HEK293 (cell line): ENCODE measurements at regions not wholly inside any gene's neighbourhood (a gene's known extent, or its start where the extent isn't known, plus 50 kb on each side); places are given as distances from the start of the nearest gene placed in this dataset.
A peak's percentile ranks its signal among the peaks of the same experiment; 100 is the strongest.

Experiments
- CTCF ChIA-PET: fragments of 350-600 bp; formaldehyde crosslinking; extraction: SDS; loops from one replicate; lab custom pipeline; 2021; ENCODE audit warnings: antibody characterized with exemption; lab: Yijun Ruan, JAX
- POLR2A ChIA-PET: fragments of 300-600 bp; formaldehyde crosslinking; extraction: SDS; loops from one replicate; lab custom pipeline; 2020; ENCODE audit warnings: antibody characterized with exemption, inconsistent platforms; lab: Yijun Ruan, JAX
- H3K27ac ChIP-seq: fragments of 200-500 bp; sonication (Bioruptor generic); 2 replicates; pipeline ENCODE4 v1.5.1; 2014; ENCODE audit warnings: low read depth, low read length, control low read depth, inconsistent platforms; ENCODE audit errors: extremely low read depth
- H3K36me3 ChIP-seq, 2 experiments: fragments of 200-500 bp in 1 of 2; sonication (Bioruptor generic) in 1 of 2; 1 replicate in 1 of 2; 2 replicates in 1 of 2; pipeline ENCODE4 v1.5.1; 2014 to 2017; ENCODE audit warnings: inconsistent platforms in 2 of 2, low read length in 2 of 2; ENCODE audit not compliant: control insufficient read depth in 2 of 2, insufficient read depth in 1 of 2
- H3K4me1 ChIP-seq: fragments of 200-500 bp; sonication (Bioruptor generic); 2 replicates; pipeline ENCODE4 v1.5.1; 2014; ENCODE audit warnings: mild to moderate bottlenecking, low read length, inconsistent platforms; ENCODE audit not compliant: control insufficient read depth, insufficient read depth
- H3K4me3 ChIP-seq: 2 replicates; pipeline ENCODE4 v1.5.1; 2011; ENCODE audit warnings: low read depth, mild to moderate bottlenecking, control low read depth, low read length, moderate library complexity
- H3K9me3 ChIP-seq: fragments of 200-500 bp; sonication (Bioruptor generic); 2 replicates; pipeline ENCODE4 v1.5.1; 2014; ENCODE audit warnings: low read depth, low read length, inconsistent platforms; ENCODE audit not compliant: control insufficient read depth, insufficient read depth
- EGR2 ChIP-seq: fragments of 450-650 bp; formaldehyde crosslinking; IDR thresholded peaks from 2 replicates; pipeline ENCODE4 v1.5.1; 2016; ENCODE audit warnings: low read depth, missing biosample characterization, missing genetic modification characterization
- KLF1 ChIP-seq: fragments of 450-650 bp; formaldehyde crosslinking; IDR thresholded peaks from 2 replicates; pipeline ENCODE4 v1.5.1; 2016; ENCODE audit warnings: missing biosample characterization, missing genetic modification characterization
- KLF10 ChIP-seq: fragments of 450-650 bp; IDR thresholded peaks from 2 replicates; pipeline ENCODE4 v1.5.1; 2018; ENCODE audit warnings: missing biosample characterization, mild to moderate bottlenecking, missing genetic modification characterization
- KLF7 ChIP-seq: fragments of 450-650 bp; formaldehyde crosslinking; IDR thresholded peaks from 2 replicates; pipeline ENCODE4 v1.5.1; 2016; ENCODE audit warnings: missing biosample characterization, missing genetic modification characterization, borderline replicate concordance
- ZBTB48 ChIP-seq: fragments of 450-650 bp; formaldehyde crosslinking; IDR thresholded peaks from 2 replicates; pipeline ENCODE4 v1.5.1; 2016; ENCODE audit warnings: missing biosample characterization, missing genetic modification characterization
- ZFHX2 ChIP-seq: fragments of 450-650 bp; formaldehyde crosslinking; conservative IDR thresholded peaks from 2 replicates; pipeline ENCODE4 v1.5.1; 2016; ENCODE audit warnings: missing biosample characterization, missing genetic modification characterization
- ZNF23 ChIP-seq: fragments of 450-650 bp; formaldehyde crosslinking; IDR thresholded peaks from 2 replicates; pipeline ENCODE4 v1.5.1; 2016; ENCODE audit warnings: missing biosample characterization, missing genetic modification characterization, borderline replicate concordance
- ZNF248 ChIP-seq: fragments of 450-650 bp; formaldehyde crosslinking; IDR thresholded peaks from 2 replicates; pipeline ENCODE4 v1.5.1; 2017; ENCODE audit warnings: missing biosample characterization, missing genetic modification characterization
- ZNF292 ChIP-seq: fragments of 450-650 bp; formaldehyde crosslinking; IDR thresholded peaks from 2 replicates; pipeline ENCODE4 v1.5.1; 2016; ENCODE audit warnings: low read depth, missing biosample characterization, missing genetic modification characterization, borderline replicate concordance
- ZNF311 ChIP-seq: fragments of 450-650 bp; formaldehyde crosslinking; IDR thresholded peaks from 2 replicates; pipeline ENCODE4 v1.5.1; 2017; ENCODE audit warnings: missing biosample characterization, missing genetic modification characterization, borderline replicate concordance
- ZNF335 ChIP-seq: fragments of 450-650 bp; formaldehyde crosslinking; conservative IDR thresholded peaks from 2 replicates; pipeline ENCODE4 v1.5.1; 2016; ENCODE audit warnings: missing biosample characterization, missing genetic modification characterization
- ZNF416 ChIP-seq: fragments of 450-650 bp; formaldehyde crosslinking; IDR thresholded peaks from 2 replicates; pipeline ENCODE4 v1.5.1; 2016; ENCODE audit warnings: missing biosample characterization, missing genetic modification characterization
- ZNF48 ChIP-seq: fragments of 450-650 bp; formaldehyde crosslinking; IDR thresholded peaks from 2 replicates; pipeline ENCODE4 v1.5.1; 2016; ENCODE audit warnings: missing biosample characterization, missing genetic modification characterization
- ZNF555 ChIP-seq: fragments of 450-650 bp; formaldehyde crosslinking; conservative IDR thresholded peaks from 2 replicates; pipeline ENCODE4 v1.5.1; 2017; ENCODE audit warnings: missing biosample characterization, mild to moderate bottlenecking, missing genetic modification characterization, inconsistent platforms
- ZNF600 ChIP-seq: fragments of 450-650 bp; formaldehyde crosslinking; IDR thresholded peaks from 2 replicates; pipeline ENCODE4 v1.5.1; 2016; ENCODE audit warnings: missing biosample characterization, missing genetic modification characterization
- ZNF623 ChIP-seq: fragments of 450-650 bp; formaldehyde crosslinking; IDR thresholded peaks from 2 replicates; pipeline ENCODE4 v1.5.1; 2016; ENCODE audit warnings: missing biosample characterization, missing genetic modification characterization
- ZNF624 ChIP-seq: fragments of 450-650 bp; formaldehyde crosslinking; IDR thresholded peaks from 2 replicates; pipeline ENCODE4 v1.5.1; 2017; ENCODE audit warnings: missing biosample characterization, missing genetic modification characterization
- ZNF654 ChIP-seq: fragments of 450-650 bp; formaldehyde crosslinking; IDR thresholded peaks from 2 replicates; pipeline ENCODE4 v1.5.1; 2016; ENCODE audit warnings: low read depth, missing biosample characterization, missing genetic modification characterization
- ZNF660 ChIP-seq: fragments of 450-650 bp; IDR thresholded peaks from 2 replicates; pipeline ENCODE4 v1.5.1; 2018; ENCODE audit warnings: missing biosample characterization, mild to moderate bottlenecking, missing genetic modification characterization
- TF ChIP-seq, protein P1 (sequence below): fragments of 450-650 bp; formaldehyde crosslinking; IDR thresholded peaks from 2 replicates; pipeline ENCODE4 v1.5.1; 2016; ENCODE audit warnings: missing biosample characterization, missing genetic modification characterization
- TF ChIP-seq, protein P2 (sequence below): fragments of 450-650 bp; formaldehyde crosslinking; IDR thresholded peaks from 2 replicates; pipeline ENCODE4 v1.5.1; 2016; ENCODE audit warnings: missing biosample characterization, missing genetic modification characterization
- TF ChIP-seq, protein P3 (sequence below): fragments of 450-650 bp; formaldehyde crosslinking; IDR thresholded peaks from 2 replicates; pipeline ENCODE4 v1.5.1; 2016; ENCODE audit warnings: missing biosample characterization, missing genetic modification characterization
- TF ChIP-seq, protein P4 (sequence below): fragments of 450-650 bp; formaldehyde crosslinking; IDR thresholded peaks from 2 replicates; pipeline ENCODE4 v1.5.1; 2017; ENCODE audit warnings: missing biosample characterization, missing genetic modification characterization
- TF ChIP-seq, protein P5 (sequence below): fragments of 450-650 bp; formaldehyde crosslinking; IDR thresholded peaks from 2 replicates; pipeline ENCODE4 v1.5.1; 2016; ENCODE audit warnings: missing biosample characterization, missing genetic modification characterization

DNA sequence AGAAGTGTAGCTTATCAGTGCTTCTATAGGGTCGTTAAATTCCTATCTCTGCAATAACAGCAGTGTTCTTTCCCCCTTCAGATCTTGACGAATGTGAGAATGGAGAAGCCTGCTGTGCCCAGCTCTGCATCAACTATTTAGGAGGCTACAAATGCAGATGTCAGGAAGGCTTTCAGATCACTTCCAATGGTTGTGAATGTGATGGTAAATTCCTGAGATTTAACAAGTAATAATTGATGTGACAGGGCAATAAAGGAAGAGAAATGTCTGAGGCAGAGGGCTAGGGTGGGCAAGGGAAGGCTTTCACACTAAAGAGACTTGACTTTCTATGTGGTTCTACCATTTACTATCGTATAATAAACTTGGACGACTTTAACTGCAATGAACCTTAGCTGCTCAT is 711.7 kb upstream of the GOLIM4 start (continued):
- TF ChIP-seq ZNF660 = peak; percentile 71; the same call in 1 of the 2 replicates

DNA sequence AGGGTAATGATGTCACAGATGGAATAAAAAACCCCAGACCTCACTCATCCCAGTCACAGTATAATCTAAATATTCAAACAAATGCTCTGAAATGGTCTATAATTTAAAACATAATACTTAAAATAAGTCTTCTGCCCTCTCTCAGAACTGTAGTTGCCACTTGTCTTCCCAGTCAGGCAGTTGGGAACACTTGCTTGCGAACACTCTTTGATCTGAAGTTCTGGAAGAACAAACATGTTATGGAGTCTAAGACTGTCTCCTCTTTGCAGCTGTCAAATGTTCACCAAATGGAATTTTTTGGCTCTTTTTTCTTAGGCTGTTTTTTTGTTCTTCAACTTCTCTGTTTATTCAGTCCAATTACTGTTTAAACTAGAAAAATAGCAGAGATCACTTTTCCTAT is 711.1 kb upstream of the GOLIM4 start:
- no peak overlapping the region for H3K4me3 ChIP-seq
- peak; percentile 83 for TF ChIP-seq ZNF600 (tag by site-specific recombination)
- TF ChIP-seq, protein P1, sequence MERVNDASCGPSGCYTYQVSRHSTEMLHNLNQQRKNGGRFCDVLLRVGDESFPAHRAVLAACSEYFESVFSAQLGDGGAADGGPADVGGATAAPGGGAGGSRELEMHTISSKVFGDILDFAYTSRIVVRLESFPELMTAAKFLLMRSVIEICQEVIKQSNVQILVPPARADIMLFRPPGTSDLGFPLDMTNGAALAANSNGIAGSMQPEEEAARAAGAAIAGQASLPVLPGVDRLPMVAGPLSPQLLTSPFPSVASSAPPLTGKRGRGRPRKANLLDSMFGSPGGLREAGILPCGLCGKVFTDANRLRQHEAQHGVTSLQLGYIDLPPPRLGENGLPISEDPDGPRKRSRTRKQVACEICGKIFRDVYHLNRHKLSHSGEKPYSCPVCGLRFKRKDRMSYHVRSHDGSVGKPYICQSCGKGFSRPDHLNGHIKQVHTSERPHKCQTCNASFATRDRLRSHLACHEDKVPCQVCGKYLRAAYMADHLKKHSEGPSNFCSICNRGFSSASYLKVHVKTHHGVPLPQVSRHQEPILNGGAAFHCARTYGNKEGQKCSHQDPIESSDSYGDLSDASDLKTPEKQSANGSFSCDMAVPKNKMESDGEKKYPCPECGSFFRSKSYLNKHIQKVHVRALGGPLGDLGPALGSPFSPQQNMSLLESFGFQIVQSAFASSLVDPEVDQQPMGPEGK (tag by site-specific recombination) = no peak
- TF ChIP-seq, all 188 proteins: peak for 1
- no peaks in the 10 kb centered on the region for H3K36me3 ChIP-seq
- CTCF ChIA-PET = no interaction called here
- no peak overlapping the region for H3K27ac ChIP-seq
- POLR2A ChIA-PET = no interaction called here
- 0 out of 2 replicates have a peak, but pooled peaks cover 4% of the 10 kb centered on the region for H3K4me1 ChIP-seq
- H3K9me3 ChIP-seq = no peaks in the 10 kb centered on the region

DNA sequence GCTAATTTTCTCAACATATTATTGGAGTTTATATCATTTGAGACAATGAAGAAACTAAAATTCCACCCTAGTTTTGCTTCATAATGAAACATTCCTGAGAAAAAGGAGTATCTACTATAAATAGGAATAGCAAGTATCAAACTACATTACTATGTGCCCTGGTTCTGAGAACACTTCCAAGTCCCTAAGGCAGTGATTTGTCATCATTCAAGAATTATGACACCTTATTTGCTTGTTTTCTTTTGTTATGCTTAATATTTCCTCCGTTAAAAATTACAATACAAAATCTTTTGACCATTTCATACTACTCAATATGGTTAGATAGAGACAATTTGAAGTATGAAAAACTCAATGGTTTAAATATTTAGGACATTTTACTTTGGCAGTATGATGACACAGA is 707.8 kb upstream of the GOLIM4 start:
- CTCF ChIA-PET = interaction anchor here (0.7 kb wide), 1 partner anchor 206 kb away, joined by 3 read pairs; no protein-coding TSS in a partner anchor
- no peak overlapping the region for H3K4me3 ChIP-seq
- POLR2A ChIA-PET = no interaction called here
- no peaks in the 10 kb centered on the region for H3K36me3 ChIP-seq
- 0 out of 2 replicates have a peak, but pooled peaks cover 4% of the 10 kb centered on the region for H3K4me1 ChIP-seq
- TF ChIP-seq ZNF311 = no peak
- no peak for TF ChIP-seq ZBTB48
- TF ChIP-seq ZNF416 (tag by site-specific recombination) = no peak
- no peak for TF ChIP-seq ZNF48
- no peak for TF ChIP-seq ZNF624 (tag by site-specific recombination)
- TF ChIP-seq ZNF248 = no peak
- TF ChIP-seq ZNF555 (tag by site-specific recombination) = no peak
- TF ChIP-seq ZNF654 (tag by site-specific recombination) = no peak
- TF ChIP-seq, protein P2, sequence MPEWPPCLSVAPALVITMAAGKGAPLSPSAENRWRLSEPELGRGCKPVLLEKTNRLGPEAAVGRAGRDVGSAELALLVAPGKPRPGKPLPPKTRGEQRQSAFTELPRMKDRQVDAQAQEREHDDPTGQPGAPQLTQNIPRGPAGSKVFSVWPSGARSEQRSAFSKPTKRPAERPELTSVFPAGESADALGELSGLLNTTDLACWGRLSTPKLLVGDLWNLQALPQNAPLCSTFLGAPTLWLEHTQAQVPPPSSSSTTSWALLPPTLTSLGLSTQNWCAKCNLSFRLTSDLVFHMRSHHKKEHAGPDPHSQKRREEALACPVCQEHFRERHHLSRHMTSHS (tag by site-specific recombination) = no peak
- TF ChIP-seq ZNF623 = no peak
- TF ChIP-seq, protein P3, sequence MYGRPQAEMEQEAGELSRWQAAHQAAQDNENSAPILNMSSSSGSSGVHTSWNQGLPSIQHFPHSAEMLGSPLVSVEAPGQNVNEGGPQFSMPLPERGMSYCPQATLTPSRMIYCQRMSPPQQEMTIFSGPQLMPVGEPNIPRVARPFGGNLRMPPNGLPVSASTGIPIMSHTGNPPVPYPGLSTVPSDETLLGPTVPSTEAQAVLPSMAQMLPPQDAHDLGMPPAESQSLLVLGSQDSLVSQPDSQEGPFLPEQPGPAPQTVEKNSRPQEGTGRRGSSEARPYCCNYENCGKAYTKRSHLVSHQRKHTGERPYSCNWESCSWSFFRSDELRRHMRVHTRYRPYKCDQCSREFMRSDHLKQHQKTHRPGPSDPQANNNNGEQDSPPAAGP (tag by site-specific recombination) = no peak
- TF ChIP-seq ZFHX2 (tag by site-specific recombination) = no peak
- no peak for TF ChIP-seq ZNF292 (tag by site-specific recombination)
- TF ChIP-seq KLF7 = no peak
- no peak overlapping the region for H3K27ac ChIP-seq
- H3K9me3 ChIP-seq = no peaks in the 10 kb centered on the region

DNA sequence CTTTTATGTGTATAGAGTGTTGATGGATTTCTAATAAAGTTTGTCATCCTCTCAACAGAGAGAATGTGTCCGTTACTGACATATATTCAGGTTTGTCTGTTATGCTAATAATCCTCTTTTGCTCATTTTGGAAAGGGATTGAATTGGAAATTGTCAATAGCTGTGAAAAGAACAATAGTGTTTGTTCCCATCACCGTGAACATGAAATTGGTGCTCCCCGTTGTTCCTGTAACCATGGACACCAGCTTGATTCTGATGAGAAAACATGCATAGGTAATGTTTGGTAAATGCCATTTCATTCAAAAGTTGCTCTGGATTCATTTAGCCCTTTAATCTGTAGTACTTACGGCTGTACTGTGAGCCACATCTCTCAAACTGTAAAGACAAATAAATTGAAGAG is 707.0 kb upstream of the GOLIM4 start:
- no peak overlapping the region for H3K27ac ChIP-seq
- 0 out of 2 replicates have a peak, but pooled peaks cover 4% of the 10 kb centered on the region for H3K4me1 ChIP-seq
- no peak overlapping the region for H3K4me3 ChIP-seq
- POLR2A ChIA-PET = no interaction called here
- no peaks in the 10 kb centered on the region for H3K9me3 ChIP-seq
- CTCF ChIA-PET = interaction anchor here (0.7 kb wide), 1 partner anchor 207 kb away, joined by 3 read pairs; no protein-coding TSS in a partner anchor
- no peaks in the 10 kb centered on the region for H3K36me3 ChIP-seq
- no peak for TF ChIP-seq ZNF23
- no peak for TF ChIP-seq ZNF48
- no peak for TF ChIP-seq EGR2
- TF ChIP-seq, protein P3 (tag by site-specific recombination) = no peak
- no peak for TF ChIP-seq ZNF335
- no peak for TF ChIP-seq KLF1 (tag by site-specific recombination)
- TF ChIP-seq, protein P4, sequence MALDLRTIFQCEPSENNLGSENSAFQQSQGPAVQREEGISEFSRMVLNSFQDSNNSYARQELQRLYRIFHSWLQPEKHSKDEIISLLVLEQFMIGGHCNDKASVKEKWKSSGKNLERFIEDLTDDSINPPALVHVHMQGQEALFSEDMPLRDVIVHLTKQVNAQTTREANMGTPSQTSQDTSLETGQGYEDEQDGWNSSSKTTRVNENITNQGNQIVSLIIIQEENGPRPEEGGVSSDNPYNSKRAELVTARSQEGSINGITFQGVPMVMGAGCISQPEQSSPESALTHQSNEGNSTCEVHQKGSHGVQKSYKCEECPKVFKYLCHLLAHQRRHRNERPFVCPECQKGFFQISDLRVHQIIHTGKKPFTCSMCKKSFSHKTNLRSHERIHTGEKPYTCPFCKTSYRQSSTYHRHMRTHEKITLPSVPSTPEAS = no peak
- no peak for TF ChIP-seq KLF10
- TF ChIP-seq, protein P5, sequence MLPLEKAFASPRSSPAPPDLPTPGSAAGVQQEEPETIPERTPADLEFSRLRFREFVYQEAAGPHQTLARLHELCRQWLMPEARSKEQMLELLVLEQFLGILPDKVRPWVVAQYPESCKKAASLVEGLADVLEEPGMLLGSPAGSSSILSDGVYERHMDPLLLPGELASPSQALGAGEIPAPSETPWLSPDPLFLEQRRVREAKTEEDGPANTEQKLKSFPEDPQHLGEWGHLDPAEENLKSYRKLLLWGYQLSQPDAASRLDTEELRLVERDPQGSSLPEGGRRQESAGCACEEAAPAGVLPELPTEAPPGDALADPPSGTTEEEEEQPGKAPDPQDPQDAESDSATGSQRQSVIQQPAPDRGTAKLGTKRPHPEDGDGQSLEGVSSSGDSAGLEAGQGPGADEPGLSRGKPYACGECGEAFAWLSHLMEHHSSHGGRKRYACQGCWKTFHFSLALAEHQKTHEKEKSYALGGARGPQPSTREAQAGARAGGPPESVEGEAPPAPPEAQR (tag by site-specific recombination) = no peak
